ENCODE measurements at regions not wholly inside any gene's neighbourhood (a gene's known extent, or its start where the extent isn't known, plus 50 kb on each side); places are given as distances from the start of the nearest gene placed in this dataset.

DNA sequence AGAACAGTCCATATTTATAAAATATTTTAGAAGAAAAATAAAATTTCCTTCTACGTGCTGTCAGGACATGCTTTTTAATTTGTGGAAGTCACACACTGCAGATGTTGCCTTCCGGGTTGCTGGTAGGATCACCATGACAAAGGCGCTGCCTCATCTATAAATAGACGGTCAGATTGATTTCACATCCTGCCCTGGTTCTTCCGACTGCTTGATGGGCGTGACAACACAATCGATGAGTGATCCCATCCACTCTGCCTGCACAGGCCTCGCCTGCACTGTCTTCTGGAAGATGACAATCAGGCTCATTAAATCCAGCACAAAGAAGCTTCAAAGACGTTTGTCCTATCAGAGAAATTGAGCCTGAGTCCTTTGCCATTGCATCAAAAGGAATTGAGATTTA is 318.9 kb upstream of the TRIB2 start:
- Mint-ChIP-seq H3K36me3 (ENCODE audit: low read depth) (no peaks in the 10 kb centered on the region), H3K9me3 (peaks cover 2% of the 10 kb centered on the region), H3K4me1 (ENCODE audit: low read depth) (peaks cover 7% of the 10 kb centered on the region), H3K4me3 (no peak overlapping the region), H3K27ac (no peak overlapping the region), H3K27me3 (no peaks in the 10 kb centered on the region)
- TF ChIP-seq, protein P1, sequence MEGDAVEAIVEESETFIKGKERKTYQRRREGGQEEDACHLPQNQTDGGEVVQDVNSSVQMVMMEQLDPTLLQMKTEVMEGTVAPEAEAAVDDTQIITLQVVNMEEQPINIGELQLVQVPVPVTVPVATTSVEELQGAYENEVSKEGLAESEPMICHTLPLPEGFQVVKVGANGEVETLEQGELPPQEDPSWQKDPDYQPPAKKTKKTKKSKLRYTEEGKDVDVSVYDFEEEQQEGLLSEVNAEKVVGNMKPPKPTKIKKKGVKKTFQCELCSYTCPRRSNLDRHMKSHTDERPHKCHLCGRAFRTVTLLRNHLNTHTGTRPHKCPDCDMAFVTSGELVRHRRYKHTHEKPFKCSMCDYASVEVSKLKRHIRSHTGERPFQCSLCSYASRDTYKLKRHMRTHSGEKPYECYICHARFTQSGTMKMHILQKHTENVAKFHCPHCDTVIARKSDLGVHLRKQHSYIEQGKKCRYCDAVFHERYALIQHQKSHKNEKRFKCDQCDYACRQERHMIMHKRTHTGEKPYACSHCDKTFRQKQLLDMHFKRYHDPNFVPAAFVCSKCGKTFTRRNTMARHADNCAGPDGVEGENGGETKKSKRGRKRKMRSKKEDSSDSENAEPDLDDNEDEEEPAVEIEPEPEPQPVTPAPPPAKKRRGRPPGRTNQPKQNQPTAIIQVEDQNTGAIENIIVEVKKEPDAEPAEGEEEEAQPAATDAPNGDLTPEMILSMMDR (IDR thresholded peaks at IDR 0.05): no peak
- intact Hi-C loops (cut with micrococcal nuclease): no loop called here
- DNase-seq: no peak
- ChIA-PET POLR2A (no interaction called here), CTCF (no interaction called here)
- no peak for ATAC-seq

DNA sequence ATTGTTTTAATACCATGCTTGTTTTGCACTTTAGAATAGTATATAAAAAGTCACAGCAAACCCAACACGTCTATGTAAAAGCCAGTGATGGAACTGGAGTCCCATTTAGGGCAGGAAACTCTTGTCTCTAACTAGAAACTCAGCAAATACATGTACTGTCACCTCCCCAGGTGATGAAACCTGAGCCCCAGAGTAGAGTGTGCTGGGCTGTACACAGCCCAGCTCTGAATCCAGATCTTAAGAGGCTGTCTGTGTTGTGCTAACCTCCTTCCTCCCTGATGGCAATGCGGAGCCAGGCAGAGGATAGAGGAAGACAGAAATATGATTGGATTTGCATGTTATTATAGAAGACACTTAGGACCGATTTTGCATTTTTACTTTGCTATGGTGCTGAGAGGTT is 317.5 kb upstream of the TRIB2 start:
- ATAC-seq: no peak
- H3K27ac Mint-ChIP-seq: no peak overlapping the region
- no peak overlapping the region for H3K4me3 Mint-ChIP-seq

DNA sequence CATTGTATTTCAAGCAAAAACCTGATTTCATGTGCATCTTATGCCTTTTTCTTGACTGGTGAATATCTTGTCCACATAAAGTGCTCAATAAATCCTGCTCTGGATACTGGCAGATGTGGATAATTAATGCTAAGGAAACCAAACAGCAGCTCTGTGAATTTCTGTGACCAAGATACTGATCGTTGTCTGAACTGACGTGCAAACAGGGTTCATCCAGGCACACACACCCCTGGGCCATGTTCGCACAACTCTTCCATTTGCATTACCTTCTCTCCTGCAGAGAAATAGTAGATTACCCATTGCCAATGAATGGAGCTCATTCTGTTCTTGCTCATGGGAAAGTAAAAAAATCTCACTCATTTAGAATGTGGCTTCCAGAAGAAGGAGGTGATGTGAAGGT is 316.2 kb upstream of the TRIB2 start:
- no peaks in the 10 kb centered on the region for H3K27me3 Mint-ChIP-seq
- DNase-seq (no peak), ATAC-seq (no peak)
- no peak overlapping the region for H3K4me3 Mint-ChIP-seq
- H3K4me1 Mint-ChIP-seq (ENCODE audit: low read depth): no peaks in the 10 kb centered on the region
- intact Hi-C loops (cut with micrococcal nuclease): no loop called here
- no peak overlapping the region for H3K27ac Mint-ChIP-seq
- H3K36me3 Mint-ChIP-seq (ENCODE audit: low read depth): no peaks in the 10 kb centered on the region
- peaks cover 2% of the 10 kb centered on the region for H3K9me3 Mint-ChIP-seq
- POLR2A ChIA-PET: no interaction called here
- CTCF ChIA-PET: interaction anchor here (0.9 to 2.2 kb wide), 2 partner anchors 12 to 22 kb away, joined by 3 to 5 read pairs; no protein-coding TSS in a partner anchor
- TF ChIP-seq, protein P1 (IDR thresholded peaks at IDR 0.05): no peak

More for the DNA sequence above, 317.5 kb upstream of the TRIB2 start:
- intact Hi-C loops (cut with micrococcal nuclease): no loop called here
- Mint-ChIP-seq H3K36me3 (ENCODE audit: low read depth) (no peaks in the 10 kb centered on the region), H3K4me1 (ENCODE audit: low read depth) (peaks cover 7% of the 10 kb centered on the region), H3K27me3 (no peaks in the 10 kb centered on the region), H3K9me3 (peaks cover 2% of the 10 kb centered on the region)
- POLR2A ChIA-PET: no interaction called here
- CTCF ChIA-PET: no interaction called here
- DNase-seq: no peak
- TF ChIP-seq, protein P1 (IDR thresholded peaks at IDR 0.05): no peak

DNA sequence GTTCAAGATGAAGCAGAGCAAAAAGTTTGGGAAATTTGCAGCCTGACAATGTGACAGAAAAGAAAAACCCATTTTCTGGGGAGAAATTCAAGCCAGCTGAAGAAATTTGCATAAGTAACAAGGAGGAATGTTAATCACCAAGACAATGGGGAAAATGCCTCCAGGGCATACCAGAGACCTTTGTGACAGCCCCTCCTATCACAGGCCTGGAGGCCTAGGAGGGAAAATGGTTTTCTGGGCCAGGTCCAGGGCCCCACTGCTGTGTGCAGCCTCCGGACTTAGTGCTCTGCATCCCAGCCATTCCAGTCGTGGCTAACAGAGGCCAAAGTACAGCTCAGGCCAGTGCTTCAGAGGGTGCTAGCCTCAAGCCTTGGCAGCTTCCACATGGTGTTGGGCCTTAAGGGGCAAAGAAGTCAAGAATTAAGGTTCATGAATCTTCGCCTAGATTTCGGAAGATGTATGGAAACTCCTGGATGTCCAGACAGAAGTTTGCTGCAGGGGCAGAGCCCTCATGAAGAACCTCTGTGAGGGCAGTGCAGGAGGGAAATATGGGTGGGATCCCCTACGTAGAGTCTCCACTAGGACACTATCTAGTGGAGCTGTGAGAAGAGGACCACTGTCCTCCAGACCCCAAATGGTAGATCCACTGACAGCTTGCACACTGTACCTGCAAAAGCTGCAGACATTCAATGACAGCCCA is 314.1 kb upstream of the TRIB2 start:
- TF ChIP-seq, protein P1 (IDR thresholded peaks at IDR 0.05): no peak
- no peaks in the 10 kb centered on the region for H3K27me3 Mint-ChIP-seq
- ChIA-PET POLR2A (no interaction called here), CTCF (interaction anchor here (2.2 kb wide), 1 partner anchor 10 kb away, joined by 5 read pairs; no protein-coding TSS in a partner anchor)
- H3K4me1 Mint-ChIP-seq (ENCODE audit: low read depth): no peaks in the 10 kb centered on the region
- H3K36me3 Mint-ChIP-seq (ENCODE audit: low read depth): no peaks in the 10 kb centered on the region
- H3K4me3 Mint-ChIP-seq: no peak overlapping the region
- peaks cover 2% of the 10 kb centered on the region for H3K9me3 Mint-ChIP-seq
- intact Hi-C loops (cut with micrococcal nuclease): no loop called here
- ATAC-seq (no peak), DNase-seq (no peak)
- H3K27ac Mint-ChIP-seq: no peak overlapping the region

DNA sequence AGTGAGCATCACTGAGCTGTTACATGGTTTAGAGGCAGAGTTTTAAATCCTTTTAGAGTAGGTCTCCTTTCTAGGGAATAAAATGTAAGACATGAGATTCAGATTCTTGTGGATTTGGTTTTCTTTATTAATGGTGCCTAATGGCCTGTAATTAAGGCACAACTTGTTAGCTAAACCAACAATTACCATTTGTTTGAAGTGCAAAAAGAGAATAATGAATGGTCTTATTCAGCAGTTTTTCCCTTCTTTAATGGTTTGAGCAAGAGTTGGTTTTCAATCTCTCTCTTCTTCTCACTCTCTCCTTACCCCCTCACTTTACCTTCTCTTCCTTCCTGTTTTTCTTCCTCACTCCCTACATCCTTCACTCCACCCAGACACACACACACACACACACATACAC is 312.2 kb upstream of the TRIB2 start:
- Mint-ChIP-seq H3K9me3 (peaks cover 2% of the 10 kb centered on the region), H3K36me3 (ENCODE audit: low read depth) (no peaks in the 10 kb centered on the region), H3K4me3 (no peak overlapping the region), H3K27ac (no peak overlapping the region), H3K4me1 (ENCODE audit: low read depth) (no peaks in the 10 kb centered on the region), H3K27me3 (no peaks in the 10 kb centered on the region)
- DNase-seq (no peak), ATAC-seq (no peak)
- POLR2A ChIA-PET: no interaction called here
- intact Hi-C loops (cut with micrococcal nuclease): no loop called here
- CTCF ChIA-PET: interaction anchor here (1.4 to 1.5 kb wide), 2 partner anchors 10 to 312 kb away, joined by 3 to 5 read pairs; partner anchors contain the start of gene TRIB2
- TF ChIP-seq, protein P1 (IDR thresholded peaks at IDR 0.05): no peak

All from activated CD8-positive, alpha-beta T cell treated with anti-CD3 and anti-CD28 coated beads for 36 hours (primary cell).